ENCODE measurements at regions not wholly inside any gene's neighbourhood (a gene's known extent, or its start where the extent isn't known, plus 50 kb on each side); places are given as distances from the start of the nearest gene placed in this dataset.

GRCh38 chr2:217293607-217294006, 433.7 kb upstream of the TNP1 start:
- TF ChIP-seq POLR2AphosphoS5 (IDR thresholded peaks at IDR 0.05; ENCODE audit: low read depth, low read length) (no peak), POLR2A (IDR thresholded peaks at IDR 0.05; ENCODE audit: low read depth, low read length) (no peak), TAF1 (IDR thresholded peaks at IDR 0.05; ENCODE audit: low read depth, low read length) (no peak)
